Esophagus squamous epithelium (tissue), 5 donors: ENCODE measurements at regions not wholly inside any gene's neighbourhood (a gene's known extent, or its start where the extent isn't known, plus 50 kb on each side); places are given as distances from the start of the nearest gene placed in this dataset.

Source experiments
- DNase-seq: peaks from one replicate; lab custom pipeline; 2025; lab: John Stamatoyannopoulos, UW
- H3K27ac ChIP-seq, 4 donors: fragments of 200-600 bp; sonication (generic); one replicate each; pipeline ENCODE4 v1.5.1; 2016 to 2019; ENCODE audit warnings: mild to moderate bottlenecking in 1 of 4
- H3K27me3 ChIP-seq, 4 donors: fragments of 200-600 bp; sonication (generic); 1 replicate in 3 of 4; 2 replicates in 1 of 4; pipeline versions ENCODE4 v1.5.1 to v1.6.0; 2017 to 2021; ENCODE audit warnings: antibody characterized with exemption in 1 of 4
- H3K36me3 ChIP-seq, 3 donors: fragments of 200-600 bp; sonication (generic); one replicate each; pipeline ENCODE4 v1.5.1; 2016 to 2019
- H3K4me1 ChIP-seq, 3 donors: fragments of 200-600 bp; sonication (generic); one replicate each; pipeline ENCODE4 v1.5.1; 2017 to 2019
- H3K4me3 ChIP-seq, 4 donors: fragments of 200-600 bp; sonication (generic); 1 replicate in 3 of 4; 2 replicates in 1 of 4; pipeline ENCODE4 v1.5.1; 2016 to 2019; ENCODE audit warnings: mild to moderate bottlenecking in 2 of 4, moderate library complexity in 1 of 4
- H3K9me3 ChIP-seq, 3 donors: fragments of 200-600 bp; sonication (generic); one replicate each; pipeline ENCODE4 v1.5.1; 2016 to 2019
- POLR2A ChIP-seq, 4 donors: fragments of 450-650 bp; IDR thresholded peaks; one replicate each; pipeline ENCODE4 v1.6.1; 2017; ENCODE audit warnings: antibody characterized with exemption in 4 of 4, mild to moderate bottlenecking in 4 of 4, moderate library complexity in 3 of 4
- WGBS, 2 donors: methylation state at CpG; one replicate each; pipeline ENCODE4 v1.1.5; 2018; 5-methylcytosine and 5-hydroxymethylcytosine counted together
- intact Hi-C: fragments of 100-400 bp; cut with DNase I; formaldehyde crosslinking; loops from one replicate; pipeline ENCODE4 v1.15.0; 2022
- TF ChIP-seq, protein P1 (sequence below), 6 experiments: fragments of 450-650 bp in 4 of 6; fragments of 200-600 bp in 2 of 6; sonication (generic) in 2 of 6; IDR thresholded peaks; one replicate each; pipeline ENCODE4 v1.5.1; 2016 to 2019; ENCODE audit warnings: antibody characterized with exemption in 6 of 6, mild to moderate bottlenecking in 4 of 6, moderate library complexity in 4 of 6
- donor health status: DM: yes; HTN: yes; CAD: no.

DNA sequence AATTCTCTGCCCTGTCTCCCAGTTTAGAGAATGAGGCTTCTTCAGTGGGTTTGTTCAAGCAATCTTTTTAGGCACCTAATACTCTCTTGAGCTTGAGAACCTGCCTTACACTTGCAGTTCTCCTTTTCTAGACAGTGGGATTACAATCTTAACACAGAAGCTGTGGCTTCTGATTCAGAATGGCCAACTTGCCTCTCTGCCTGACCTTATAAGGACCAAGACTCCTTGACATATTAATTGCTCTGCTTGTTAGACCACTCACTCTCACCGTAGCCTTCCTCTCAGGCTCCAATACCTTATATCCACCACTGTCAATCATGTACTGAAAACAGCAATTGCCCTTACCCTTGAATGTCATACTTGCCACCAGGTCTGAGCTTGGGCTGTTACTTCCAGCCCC lies 338.7 kb upstream of the MAOA start:
- TF ChIP-seq, protein P1, sequence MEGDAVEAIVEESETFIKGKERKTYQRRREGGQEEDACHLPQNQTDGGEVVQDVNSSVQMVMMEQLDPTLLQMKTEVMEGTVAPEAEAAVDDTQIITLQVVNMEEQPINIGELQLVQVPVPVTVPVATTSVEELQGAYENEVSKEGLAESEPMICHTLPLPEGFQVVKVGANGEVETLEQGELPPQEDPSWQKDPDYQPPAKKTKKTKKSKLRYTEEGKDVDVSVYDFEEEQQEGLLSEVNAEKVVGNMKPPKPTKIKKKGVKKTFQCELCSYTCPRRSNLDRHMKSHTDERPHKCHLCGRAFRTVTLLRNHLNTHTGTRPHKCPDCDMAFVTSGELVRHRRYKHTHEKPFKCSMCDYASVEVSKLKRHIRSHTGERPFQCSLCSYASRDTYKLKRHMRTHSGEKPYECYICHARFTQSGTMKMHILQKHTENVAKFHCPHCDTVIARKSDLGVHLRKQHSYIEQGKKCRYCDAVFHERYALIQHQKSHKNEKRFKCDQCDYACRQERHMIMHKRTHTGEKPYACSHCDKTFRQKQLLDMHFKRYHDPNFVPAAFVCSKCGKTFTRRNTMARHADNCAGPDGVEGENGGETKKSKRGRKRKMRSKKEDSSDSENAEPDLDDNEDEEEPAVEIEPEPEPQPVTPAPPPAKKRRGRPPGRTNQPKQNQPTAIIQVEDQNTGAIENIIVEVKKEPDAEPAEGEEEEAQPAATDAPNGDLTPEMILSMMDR (IDR thresholded peaks at IDR 0.05): no peak
- TF ChIP-seq POLR2A (IDR thresholded peaks at IDR 0.05): no peak
- intact Hi-C loops: no loop called here
- DNase-seq: no peak
- no peaks in the 10 kb centered on the region for H3K9me3 ChIP-seq
- no peak overlapping the region for H3K4me3 ChIP-seq
- 76 to 89% methylated on average over 1 of the region's 1 CpG for WGBS, 2 donors
- H3K27ac ChIP-seq: no peak overlapping the region
- H3K36me3 ChIP-seq: no peaks in the 10 kb centered on the region
- H3K4me1 ChIP-seq: peaks cover 0 to 1% (median 0%) of the 10 kb centered on the region in 3 donors
- H3K27me3 ChIP-seq: no peaks in the 10 kb centered on the region

DNA sequence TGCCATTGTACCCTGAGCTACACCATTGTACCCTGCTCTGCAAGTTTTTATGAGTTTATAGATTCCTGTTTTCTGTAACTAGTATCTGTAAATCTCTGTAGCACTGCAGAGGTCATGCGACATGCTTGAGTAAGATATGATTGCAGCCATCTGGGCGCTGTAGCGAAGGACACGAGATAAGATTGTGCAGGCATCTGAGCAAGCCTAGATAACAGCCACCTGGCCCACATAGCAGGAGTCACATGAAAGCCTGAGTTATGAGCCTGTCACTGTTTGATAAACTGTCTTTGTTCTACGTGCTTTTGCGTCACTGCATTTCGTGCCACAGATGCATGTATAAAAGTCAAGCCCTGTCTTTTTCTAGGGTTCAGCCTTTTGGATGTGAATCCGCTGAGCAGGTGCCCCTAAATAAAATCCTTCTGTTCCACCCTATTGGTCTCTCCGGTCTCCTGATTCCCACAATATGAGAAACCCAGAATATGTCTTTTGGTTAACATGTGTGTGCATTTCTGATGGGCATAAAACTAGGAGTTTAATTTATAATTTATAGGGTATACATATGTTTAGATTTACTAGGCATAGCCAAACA lies 327.6 kb upstream of the MAOA start:
- Histone ChIP-seq H3K4me3 (no peak overlapping the region), H3K27me3 (no peaks in the 10 kb centered on the region), H3K36me3 (no peaks in the 10 kb centered on the region), H3K9me3 (peaks cover 0 to 6% (median 0%) of the 10 kb centered on the region in 3 donors), H3K27ac (no peak overlapping the region), H3K4me1 (no peaks in the 10 kb centered on the region)
- intact Hi-C loops: no loop called here
- no peak for DNase-seq
- 74 to 86% methylated on average over 6 to 9 of the region's 9 CpGs for WGBS, 2 donors
- TF ChIP-seq, protein P1 (IDR thresholded peaks at IDR 0.05): no peak
- no peak for TF ChIP-seq POLR2A (IDR thresholded peaks at IDR 0.05)

DNA sequence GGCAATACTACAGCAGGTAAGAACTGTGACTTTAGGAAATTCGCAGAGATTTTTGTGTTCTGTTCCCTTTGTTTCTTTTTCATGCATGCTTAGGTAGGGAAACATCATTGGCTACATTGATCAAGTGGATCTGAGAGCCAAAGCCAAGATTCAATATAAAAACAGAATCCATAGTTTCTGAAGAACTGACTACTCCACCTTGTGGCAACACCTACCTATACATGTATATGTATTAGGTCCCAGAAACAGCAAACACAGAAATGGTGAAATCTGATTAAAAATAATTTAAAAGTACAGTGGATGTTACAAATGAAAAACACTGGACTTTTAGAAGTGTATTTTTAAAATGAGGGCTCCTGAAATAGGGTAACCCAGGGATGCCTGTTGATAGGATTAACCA lies 322.6 kb upstream of the MAOA start:
- no peaks in the 10 kb centered on the region for H3K36me3 ChIP-seq
- intact Hi-C loops: no loop called here
- H3K27ac ChIP-seq: no peak overlapping the region
- H3K4me3 ChIP-seq: no peak overlapping the region
- H3K9me3 ChIP-seq: no peaks in the 10 kb centered on the region
- TF ChIP-seq, protein P1 (IDR thresholded peaks at IDR 0.05): peak in 2 of 6 experiments; percentile 32 to 41
- TF ChIP-seq POLR2A (IDR thresholded peaks at IDR 0.05): no peak
- no peaks in the 10 kb centered on the region for H3K4me1 ChIP-seq
- no peak for DNase-seq
- WGBS, 2 donors: 25 to 52% methylated on average over 1 of the region's 1 CpG
- no peaks in the 10 kb centered on the region for H3K27me3 ChIP-seq

DNA sequence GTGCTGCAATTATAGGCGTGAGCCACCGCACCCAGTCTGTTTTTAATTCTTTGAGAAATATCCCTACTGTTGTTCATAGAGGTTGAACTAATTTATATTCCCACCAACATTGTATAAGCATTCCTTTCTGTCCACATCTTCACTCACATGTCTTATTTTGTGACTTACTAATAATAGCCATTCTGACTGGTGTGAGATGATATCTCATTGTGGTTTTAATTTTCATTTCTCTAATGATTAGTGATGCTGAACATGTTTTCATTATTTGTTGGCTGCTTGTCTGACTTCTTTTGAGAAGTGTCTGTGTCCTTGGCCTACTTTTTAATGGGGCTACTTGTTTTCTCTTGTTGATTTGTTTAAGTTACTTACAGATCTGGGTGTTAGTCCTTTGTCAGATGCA lies 310.9 kb upstream of the MAOA start:
- no peaks in the 10 kb centered on the region for H3K4me1 ChIP-seq
- no peak for TF ChIP-seq POLR2A (IDR thresholded peaks at IDR 0.05)
- TF ChIP-seq, protein P1 (IDR thresholded peaks at IDR 0.05): no peak
- no peaks in the 10 kb centered on the region for H3K9me3 ChIP-seq
- intact Hi-C loops: no loop called here
- H3K27ac ChIP-seq: no peak overlapping the region
- no peak overlapping the region for H3K4me3 ChIP-seq
- WGBS, 2 donors: 69 to 90% methylated on average over 2 of the region's 2 CpGs
- DNase-seq: no peak
- no peaks in the 10 kb centered on the region for H3K27me3 ChIP-seq
- H3K36me3 ChIP-seq: no peaks in the 10 kb centered on the region

DNA sequence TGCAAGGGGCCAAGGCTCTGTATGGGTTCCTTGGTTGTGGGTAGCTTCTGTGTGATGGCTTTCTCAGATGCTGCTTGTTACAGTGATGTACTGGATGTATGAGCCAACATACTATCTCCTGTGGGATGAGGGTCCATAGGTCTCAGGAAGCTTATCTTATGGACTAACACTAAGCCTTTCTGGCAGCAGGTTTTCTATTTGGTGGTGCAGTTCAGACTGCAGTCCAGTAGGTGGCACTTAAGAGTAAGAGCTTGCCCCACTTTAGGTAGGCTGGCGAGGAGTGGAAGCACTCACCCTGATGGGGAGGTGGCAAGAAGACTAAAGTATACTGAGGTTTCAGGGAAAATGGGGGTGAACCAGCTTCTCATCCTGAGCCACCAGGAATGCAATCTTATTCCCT lies 306.7 kb upstream of the MAOA start:
- WGBS, 2 donors: 0% methylated on average over 1 of the region's 1 CpG; no CpG with 5 or more reads in 1 of the 2 donors
- Histone ChIP-seq H3K4me3 (no peak overlapping the region), H3K36me3 (no peaks in the 10 kb centered on the region), H3K4me1 (no peaks in the 10 kb centered on the region), H3K9me3 (no peaks in the 10 kb centered on the region), H3K27me3 (no peaks in the 10 kb centered on the region), H3K27ac (no peak overlapping the region)
- intact Hi-C loops: no loop called here
- DNase-seq: no peak
- TF ChIP-seq POLR2A (IDR thresholded peaks at IDR 0.05): no peak
- TF ChIP-seq, protein P1 (IDR thresholded peaks at IDR 0.05): peak; percentile 14 to 66 (median 56)
